WI38 (cell line): ENCODE measurements at regions not wholly inside any gene's neighbourhood (a gene's known extent, or its start where the extent isn't known, plus 50 kb on each side); places are given as distances from the start of the nearest gene placed in this dataset.

Experiments used
- H3K4me3 ChIP-seq: 2 replicates; pipeline ENCODE4 v1.5.1; 2011; ENCODE audit warnings: low read depth, mild to moderate bottlenecking, control low read depth, low read length
- TF ChIP-seq, protein P1 (sequence below): IDR thresholded peaks from 2 replicates; pipeline ENCODE4 v1.5.1; 2012; ENCODE audit warnings: low read depth, mild to moderate bottlenecking, control low read depth, low read length

DNA sequence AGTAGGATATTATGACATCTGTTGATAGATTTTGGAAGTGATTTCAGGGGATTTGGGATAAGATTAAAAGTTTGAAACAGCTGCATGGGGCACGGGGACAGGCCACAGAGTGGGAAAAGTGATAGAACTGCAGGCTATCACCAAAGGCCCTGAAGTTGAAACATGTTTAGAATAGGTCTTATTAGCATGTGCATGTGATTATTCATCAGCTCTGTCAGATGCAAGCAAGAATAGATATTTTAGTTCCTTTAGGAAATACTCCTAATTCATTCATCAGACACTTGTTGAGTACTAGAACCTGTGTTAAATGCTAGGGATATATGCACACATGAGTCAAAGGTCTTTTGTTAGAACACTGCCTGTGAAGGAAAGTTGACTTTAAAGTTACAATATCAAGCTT is 261.2 kb upstream of the MAN1A1 start:
- TF ChIP-seq, protein P1, sequence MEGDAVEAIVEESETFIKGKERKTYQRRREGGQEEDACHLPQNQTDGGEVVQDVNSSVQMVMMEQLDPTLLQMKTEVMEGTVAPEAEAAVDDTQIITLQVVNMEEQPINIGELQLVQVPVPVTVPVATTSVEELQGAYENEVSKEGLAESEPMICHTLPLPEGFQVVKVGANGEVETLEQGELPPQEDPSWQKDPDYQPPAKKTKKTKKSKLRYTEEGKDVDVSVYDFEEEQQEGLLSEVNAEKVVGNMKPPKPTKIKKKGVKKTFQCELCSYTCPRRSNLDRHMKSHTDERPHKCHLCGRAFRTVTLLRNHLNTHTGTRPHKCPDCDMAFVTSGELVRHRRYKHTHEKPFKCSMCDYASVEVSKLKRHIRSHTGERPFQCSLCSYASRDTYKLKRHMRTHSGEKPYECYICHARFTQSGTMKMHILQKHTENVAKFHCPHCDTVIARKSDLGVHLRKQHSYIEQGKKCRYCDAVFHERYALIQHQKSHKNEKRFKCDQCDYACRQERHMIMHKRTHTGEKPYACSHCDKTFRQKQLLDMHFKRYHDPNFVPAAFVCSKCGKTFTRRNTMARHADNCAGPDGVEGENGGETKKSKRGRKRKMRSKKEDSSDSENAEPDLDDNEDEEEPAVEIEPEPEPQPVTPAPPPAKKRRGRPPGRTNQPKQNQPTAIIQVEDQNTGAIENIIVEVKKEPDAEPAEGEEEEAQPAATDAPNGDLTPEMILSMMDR: no peak
- H3K4me3 ChIP-seq: no peak overlapping the region

DNA sequence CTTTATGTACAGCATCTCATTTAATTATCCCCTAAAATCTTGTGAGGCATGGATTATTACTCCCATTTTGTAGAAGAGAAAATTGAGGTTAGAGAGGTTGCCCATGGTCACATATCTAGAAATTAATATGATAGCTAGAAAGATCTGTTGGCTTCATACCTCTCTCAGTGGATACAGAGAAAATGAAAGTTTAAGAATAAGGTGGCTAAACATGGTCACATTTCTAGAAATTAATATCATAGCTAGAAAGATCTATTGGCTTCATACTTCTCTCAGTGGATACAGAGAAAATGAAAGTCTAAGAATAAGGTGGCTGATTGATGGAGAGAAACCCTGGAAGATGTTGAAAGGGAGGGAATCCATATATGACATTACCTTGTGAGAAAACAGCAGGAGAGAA is 260.7 kb upstream of the MAN1A1 start:
- TF ChIP-seq, protein P1: no peak
- no peak overlapping the region for H3K4me3 ChIP-seq

DNA sequence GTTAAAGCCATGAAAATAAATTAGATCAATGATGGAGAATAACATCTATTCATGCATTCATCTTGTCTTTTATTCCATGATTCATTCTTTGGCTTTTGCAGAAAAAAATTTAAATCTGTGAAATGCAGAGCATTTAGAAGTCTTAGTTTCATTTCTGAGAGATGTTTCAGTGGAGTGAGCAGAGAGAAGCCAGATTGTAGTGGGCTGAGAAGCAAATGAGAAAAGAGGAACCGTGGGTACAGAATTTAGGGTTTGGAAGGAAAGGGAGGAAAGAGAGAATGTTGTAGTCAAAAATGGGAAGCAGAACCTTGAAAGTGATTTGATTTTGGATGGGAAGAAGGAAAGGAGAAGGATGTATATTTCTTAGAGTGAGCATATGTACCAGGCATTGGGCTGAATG is 260.3 kb upstream of the MAN1A1 start:
- TF ChIP-seq, protein P1: no peak
- no peak overlapping the region for H3K4me3 ChIP-seq

DNA sequence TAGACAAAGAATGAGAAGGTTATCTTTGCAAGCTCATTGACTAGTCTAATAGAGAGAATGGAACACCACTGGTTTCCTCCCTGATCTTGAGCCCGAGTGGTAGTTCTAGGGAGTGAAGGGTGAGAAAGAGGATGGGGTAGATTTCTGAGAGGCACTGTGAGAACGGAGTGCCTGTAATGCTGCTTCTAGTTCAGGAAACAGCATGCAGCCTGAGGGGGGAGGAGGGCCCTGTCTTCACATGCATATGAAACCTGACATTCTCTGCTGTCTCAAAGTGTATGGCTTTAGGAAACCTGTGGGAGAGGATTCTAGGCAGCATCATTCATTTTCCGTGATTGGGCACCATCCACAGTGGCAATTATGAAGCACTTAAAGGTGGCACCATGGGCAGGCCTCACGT is 259.4 kb upstream of the MAN1A1 start:
- no peak overlapping the region for H3K4me3 ChIP-seq
- TF ChIP-seq, protein P1: no peak

DNA sequence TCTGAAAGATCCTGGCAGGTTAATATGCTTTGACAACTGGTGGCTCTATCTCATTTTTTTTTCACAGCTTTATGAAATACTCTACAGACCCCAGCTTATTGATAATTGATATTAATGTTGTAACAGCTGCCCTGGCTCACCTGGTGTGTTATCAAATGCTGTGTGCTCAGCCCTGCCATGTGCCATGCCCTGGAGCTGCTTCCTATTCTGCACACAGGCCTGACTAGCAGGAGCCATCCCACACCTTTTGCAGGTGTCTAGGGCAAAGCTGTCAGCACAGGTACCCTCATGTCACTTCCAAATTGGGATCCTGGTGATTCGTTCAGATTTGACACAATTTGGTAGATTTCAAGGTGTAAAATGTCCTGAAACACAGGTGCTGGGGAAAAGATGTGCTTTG is 254.6 kb upstream of the MAN1A1 start:
- H3K4me3 ChIP-seq: no peak overlapping the region
- TF ChIP-seq, protein P1: no peak

DNA sequence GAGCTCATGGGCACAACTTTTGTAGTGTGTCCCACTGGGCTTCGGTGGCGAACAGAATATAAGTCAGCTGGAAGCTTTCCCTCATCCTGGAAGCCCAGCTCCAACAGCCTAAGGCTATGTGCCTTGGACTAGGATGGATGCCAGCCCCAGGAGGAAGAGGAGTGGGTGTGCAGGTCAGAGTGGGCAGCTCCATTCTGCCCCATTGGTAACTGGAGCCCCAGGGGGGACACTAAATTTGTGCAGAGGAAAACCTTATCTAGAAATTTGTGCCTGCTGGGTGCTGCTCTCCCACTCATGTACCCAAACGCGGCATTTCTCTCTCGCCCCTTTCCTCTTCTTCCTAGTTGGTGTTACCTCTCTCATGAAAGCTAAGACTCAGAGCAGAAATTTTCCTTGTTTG is 253.9 kb upstream of the MAN1A1 start:
- TF ChIP-seq, protein P1: no peak
- no peak overlapping the region for H3K4me3 ChIP-seq

DNA sequence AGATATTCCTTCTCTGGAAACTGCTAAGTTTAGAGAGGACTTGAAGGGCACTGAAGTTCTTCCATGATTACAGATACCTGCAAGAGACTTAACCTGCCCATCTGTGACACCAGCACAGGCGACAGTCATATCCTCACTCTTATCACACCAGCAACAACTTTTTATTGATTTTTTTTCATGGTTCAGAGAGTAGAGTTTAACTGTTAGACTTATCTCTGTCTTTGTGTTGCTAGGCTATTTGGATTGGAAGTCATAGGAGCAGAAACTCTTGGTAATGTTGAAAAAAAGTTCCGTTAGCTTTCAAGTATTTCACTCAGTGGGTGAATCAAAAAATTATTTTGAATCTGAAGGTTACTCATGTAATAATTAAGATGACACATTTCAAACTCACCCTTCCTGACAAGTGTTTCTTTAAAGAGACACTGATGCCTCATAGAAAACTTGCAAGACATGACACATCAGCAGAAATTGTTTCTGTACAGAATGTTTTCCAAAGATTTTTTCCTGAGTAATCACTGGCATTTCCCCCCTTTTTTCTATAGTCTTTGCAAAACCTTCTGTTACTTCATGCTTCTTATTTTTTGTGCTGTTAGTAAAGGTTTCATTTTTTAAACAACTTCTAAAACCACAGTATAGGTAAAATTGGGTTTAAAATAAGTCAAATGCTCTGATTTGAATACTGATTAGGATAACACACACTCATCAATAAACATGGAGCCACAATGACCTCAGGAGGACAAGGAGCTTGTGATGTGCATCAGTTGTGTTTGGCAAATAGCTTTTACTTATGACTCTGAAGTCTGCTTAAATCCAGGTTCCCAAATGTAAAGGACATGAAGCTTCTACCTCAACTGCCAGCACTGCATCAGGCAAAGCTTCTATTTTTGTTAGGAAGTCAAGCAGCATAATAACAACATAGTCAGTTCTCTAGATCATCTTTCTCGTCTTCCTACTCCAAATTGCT is 252.9 kb upstream of the MAN1A1 start:
- TF ChIP-seq, protein P1: no peak
- H3K4me3 ChIP-seq: no peak overlapping the region
